Ovary (tissue), 1 donor: ENCODE measurements at regions not wholly inside any gene's neighbourhood (a gene's known extent, or its start where the extent isn't known, plus 50 kb on each side); places are given as distances from the start of the nearest gene placed in this dataset. TPM values are rescaled to one million over a fixed set of nuclear protein-coding genes. Genes with fewer than 3 reads are reported as not detected.

Source experiments
- small RNA-seq: library from RNA; depleted of rRNA; stranded (forward); fragments of <200 nt; gene quantifications from one replicate; pipeline ENCODE3, GENCODE V24; 2016

Small RNA genes in the stretch of these regions (small RNA-seq; reads per million reads assigned to genes)
- not detected for gene AL117339.3
- not detected for gene RNU6-1118P
